ENCODE measurements at regions not wholly inside any gene's neighbourhood (a gene's known extent, or its start where the extent isn't known, plus 50 kb on each side); places are given as distances from the start of the nearest gene placed in this dataset.

DNA sequence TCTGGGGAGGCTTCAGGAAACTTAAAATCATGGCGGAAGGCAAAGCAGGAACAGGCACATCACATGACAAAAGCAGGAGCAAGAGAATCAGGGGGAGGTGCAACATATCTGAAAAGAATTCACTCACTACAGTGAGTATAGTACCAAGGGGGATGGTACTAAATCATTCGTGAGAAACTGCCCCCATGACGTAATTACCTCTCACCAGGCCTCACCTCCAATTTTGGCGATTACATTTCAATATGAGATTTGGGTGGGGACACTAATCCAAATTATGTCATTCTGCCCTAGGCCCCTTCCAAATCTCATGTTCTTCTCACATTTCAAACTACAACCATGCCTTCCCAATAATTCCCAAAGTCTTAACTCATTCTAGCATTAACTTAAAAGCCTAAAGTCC, 740.8 kb upstream of the SOX11 start:
- H3K36me3 ChIP-seq (replicated peaks; ENCODE audit: low read depth, low read length) = no peaks in the 10 kb centered on the region
- TF ChIP-seq EZH2phosphoT487 (IDR thresholded peaks at IDR 0.05; ENCODE audit: low read depth) = no peak
- TF ChIP-seq, protein P1, sequence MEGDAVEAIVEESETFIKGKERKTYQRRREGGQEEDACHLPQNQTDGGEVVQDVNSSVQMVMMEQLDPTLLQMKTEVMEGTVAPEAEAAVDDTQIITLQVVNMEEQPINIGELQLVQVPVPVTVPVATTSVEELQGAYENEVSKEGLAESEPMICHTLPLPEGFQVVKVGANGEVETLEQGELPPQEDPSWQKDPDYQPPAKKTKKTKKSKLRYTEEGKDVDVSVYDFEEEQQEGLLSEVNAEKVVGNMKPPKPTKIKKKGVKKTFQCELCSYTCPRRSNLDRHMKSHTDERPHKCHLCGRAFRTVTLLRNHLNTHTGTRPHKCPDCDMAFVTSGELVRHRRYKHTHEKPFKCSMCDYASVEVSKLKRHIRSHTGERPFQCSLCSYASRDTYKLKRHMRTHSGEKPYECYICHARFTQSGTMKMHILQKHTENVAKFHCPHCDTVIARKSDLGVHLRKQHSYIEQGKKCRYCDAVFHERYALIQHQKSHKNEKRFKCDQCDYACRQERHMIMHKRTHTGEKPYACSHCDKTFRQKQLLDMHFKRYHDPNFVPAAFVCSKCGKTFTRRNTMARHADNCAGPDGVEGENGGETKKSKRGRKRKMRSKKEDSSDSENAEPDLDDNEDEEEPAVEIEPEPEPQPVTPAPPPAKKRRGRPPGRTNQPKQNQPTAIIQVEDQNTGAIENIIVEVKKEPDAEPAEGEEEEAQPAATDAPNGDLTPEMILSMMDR (IDR thresholded peaks at IDR 0.05; ENCODE audit: low read depth, low read length) = no peak
- H3K4me1 ChIP-seq (ENCODE audit: low read length) = peaks cover 20% of the 10 kb centered on the region
- no peak overlapping the region for H3K9ac ChIP-seq (ENCODE audit: low read length)
- no peaks in the 10 kb centered on the region for H3K9me3 ChIP-seq (ENCODE audit: insufficient read depth, low read length)
- no peak overlapping the region for H3K4me2 ChIP-seq (ENCODE audit: low read length)
- no peaks in the 10 kb centered on the region for H4K20me1 ChIP-seq (ENCODE audit: insufficient read depth, low read length)
- H3K4me3 ChIP-seq (ENCODE audit: low read length) = no peak overlapping the region
- H3K27me3 ChIP-seq (ENCODE audit: low read depth, low read length) = no peaks in the 10 kb centered on the region
- no peak overlapping the region for H2AFZ ChIP-seq (ENCODE audit: low read depth, low read length)
- no peaks in the 10 kb centered on the region for H3K79me2 ChIP-seq (ENCODE audit: low read length)
- H3K27ac ChIP-seq (ENCODE audit: low read length) = no peak overlapping the region

DNA sequence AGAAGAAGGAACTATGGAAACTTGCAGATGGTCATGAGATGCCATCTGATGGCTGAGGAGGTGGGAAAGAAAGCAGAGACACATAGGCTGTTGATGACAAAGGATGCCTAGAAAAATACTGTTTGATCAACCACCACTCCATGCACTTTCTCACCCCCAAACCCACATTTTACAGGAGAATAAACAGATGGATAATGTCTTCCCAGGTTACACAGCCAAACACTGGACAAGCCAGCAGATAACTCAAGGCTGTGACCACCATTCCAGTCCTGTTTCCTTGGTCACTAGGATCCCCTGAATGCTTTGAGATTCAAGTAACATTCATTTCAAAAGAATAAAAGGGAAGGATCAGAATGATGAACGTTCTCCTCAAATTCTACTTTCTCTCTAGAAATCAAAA, 733.0 kb upstream of the SOX11 start:
- H3K4me2 ChIP-seq (ENCODE audit: low read length) = no peak overlapping the region
- no peaks in the 10 kb centered on the region for H3K36me3 ChIP-seq (replicated peaks; ENCODE audit: low read depth, low read length)
- no peaks in the 10 kb centered on the region for H4K20me1 ChIP-seq (ENCODE audit: insufficient read depth, low read length)
- no peak overlapping the region for H3K4me3 ChIP-seq (ENCODE audit: low read length)
- no peaks in the 10 kb centered on the region for H3K9me3 ChIP-seq (ENCODE audit: insufficient read depth, low read length)
- H3K9ac ChIP-seq (ENCODE audit: low read length) = no peak overlapping the region
- no peaks in the 10 kb centered on the region for H3K79me2 ChIP-seq (ENCODE audit: low read length)
- no peak overlapping the region for H3K27ac ChIP-seq (ENCODE audit: low read length)
- no peak overlapping the region for H2AFZ ChIP-seq (ENCODE audit: low read depth, low read length)
- peaks cover 23% of the 10 kb centered on the region for H3K4me1 ChIP-seq (ENCODE audit: low read length)
- TF ChIP-seq, protein P1 (IDR thresholded peaks at IDR 0.05; ENCODE audit: low read depth, low read length) = no peak
- no peak for TF ChIP-seq EZH2phosphoT487 (IDR thresholded peaks at IDR 0.05; ENCODE audit: low read depth)
- H3K27me3 ChIP-seq (ENCODE audit: low read depth, low read length) = peaks cover 2% of the 10 kb centered on the region; the same call in 1 of the 2 replicates

DNA sequence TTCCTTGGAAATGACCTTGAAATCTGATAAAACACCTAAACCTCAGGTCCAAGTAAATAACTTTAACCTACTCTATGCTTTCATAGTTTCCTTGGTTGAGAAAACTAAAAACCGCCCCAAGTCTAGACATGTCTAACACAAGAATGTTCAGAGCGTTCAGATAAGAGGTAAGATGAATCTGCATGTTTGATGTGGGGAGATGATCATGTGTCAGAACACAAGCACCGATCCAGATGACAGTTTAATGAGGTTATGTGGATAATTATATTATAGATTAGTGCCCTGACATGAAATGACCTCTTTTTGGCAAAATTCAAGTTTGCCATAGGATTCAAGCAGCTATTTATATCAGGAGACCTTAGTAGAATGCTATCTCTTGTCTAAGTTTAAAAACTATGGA, 729.8 kb upstream of the SOX11 start:
- peaks cover 14% of the 10 kb centered on the region for H3K4me1 ChIP-seq (ENCODE audit: low read length)
- no peak for TF ChIP-seq EZH2phosphoT487 (IDR thresholded peaks at IDR 0.05; ENCODE audit: low read depth)
- TF ChIP-seq, protein P1 (IDR thresholded peaks at IDR 0.05; ENCODE audit: low read depth, low read length) = no peak

DNA sequence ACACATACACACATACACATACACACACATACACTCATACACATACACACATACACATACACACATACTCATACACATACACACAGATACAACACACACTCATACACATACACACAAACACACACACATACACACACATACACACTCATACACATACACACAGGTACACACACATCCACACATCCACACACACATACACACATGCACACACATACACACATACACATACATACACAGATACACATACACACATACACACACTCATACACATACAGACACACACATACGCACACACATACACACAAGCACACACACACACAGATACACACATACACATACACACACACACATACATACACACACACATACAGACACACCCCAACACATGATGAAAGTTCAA, 729.1 kb upstream of the SOX11 start:
- no peak overlapping the region for H3K9ac ChIP-seq (ENCODE audit: low read length)
- H3K4me2 ChIP-seq (ENCODE audit: low read length) = no peak overlapping the region
- H3K9me3 ChIP-seq (ENCODE audit: insufficient read depth, low read length) = no peaks in the 10 kb centered on the region
- no peak overlapping the region for H3K4me3 ChIP-seq (ENCODE audit: low read length)
- no peaks in the 10 kb centered on the region for H3K79me2 ChIP-seq (ENCODE audit: low read length)
- no peaks in the 10 kb centered on the region for H4K20me1 ChIP-seq (ENCODE audit: insufficient read depth, low read length)
- H3K4me1 ChIP-seq (ENCODE audit: low read length) = peaks cover 11% of the 10 kb centered on the region
- TF ChIP-seq, protein P1 (IDR thresholded peaks at IDR 0.05; ENCODE audit: low read depth, low read length) = no peak
- TF ChIP-seq EZH2phosphoT487 (IDR thresholded peaks at IDR 0.05; ENCODE audit: low read depth) = no peak
- no peak overlapping the region for H3K27ac ChIP-seq (ENCODE audit: low read length)
- no peaks in the 10 kb centered on the region for H3K36me3 ChIP-seq (replicated peaks; ENCODE audit: low read depth, low read length)
- H2AFZ ChIP-seq (ENCODE audit: low read depth, low read length) = no peak overlapping the region
- H3K27me3 ChIP-seq (ENCODE audit: low read depth, low read length) = peaks cover 2% of the 10 kb centered on the region; the same call in 1 of the 2 replicates

More for the DNA sequence above, 729.8 kb upstream of the SOX11 start:
- Histone ChIP-seq H3K4me3 (ENCODE audit: low read length) (no peak overlapping the region), H3K9ac (ENCODE audit: low read length) (no peak overlapping the region), H3K36me3 (replicated peaks; ENCODE audit: low read depth, low read length) (no peaks in the 10 kb centered on the region), H3K27ac (ENCODE audit: low read length) (no peak overlapping the region), H3K4me2 (ENCODE audit: low read length) (no peak overlapping the region), H4K20me1 (ENCODE audit: insufficient read depth, low read length) (no peaks in the 10 kb centered on the region), H3K79me2 (ENCODE audit: low read length) (no peaks in the 10 kb centered on the region), H2AFZ (ENCODE audit: low read depth, low read length) (no peak overlapping the region), H3K27me3 (ENCODE audit: low read depth, low read length) (peaks cover 2% of the 10 kb centered on the region; the same call in 1 of the 2 replicates), H3K9me3 (ENCODE audit: insufficient read depth, low read length) (no peaks in the 10 kb centered on the region)

All from OCI-LY3 (cell line).